ENCODE measurements at regions not wholly inside any gene's neighbourhood (a gene's known extent, or its start where the extent isn't known, plus 50 kb on each side); places are given as distances from the start of the nearest gene placed in this dataset.

- no peak for TF ChIP-seq POLR2A (IDR thresholded peaks at IDR 0.05; ENCODE audit: low read depth, low read length)
- TF ChIP-seq TAF1 (IDR thresholded peaks at IDR 0.05; ENCODE audit: borderline replicate concordance, low read depth, low read length): no peak
Observed at GRCh38 chr9:85397005-85397404, 344.7 kb downstream of the AGTPBP1 start.
